GM06990 (cell line): ENCODE measurements at regions not wholly inside any gene's neighbourhood (a gene's known extent, or its start where the extent isn't known, plus 50 kb on each side); places are given as distances from the start of the nearest gene placed in this dataset.
A peak's percentile ranks its signal among the peaks of the same experiment; 100 is the strongest.

Experiments used
- DNase-seq: peaks from one replicate; pipeline ENCODE4 v3.0.0-alpha.2; 2011; ENCODE audit not compliant: insufficient read length; ENCODE audit errors: extremely low read depth
- H3K27me3 ChIP-seq: replicated peaks from 2 replicates; pipeline ENCODE4 v1.6.0; 2011; ENCODE audit warnings: low read length; ENCODE audit not compliant: control insufficient read depth, insufficient read depth
- H3K36me3 ChIP-seq: 2 replicates; pipeline ENCODE4 v1.5.1; 2011; ENCODE audit warnings: low read length; ENCODE audit not compliant: control insufficient read depth, insufficient read depth
- H3K4me3 ChIP-seq: replicated peaks from 2 replicates; pipeline ENCODE4 v1.5.1; 2011; ENCODE audit warnings: low read depth, mild to moderate bottlenecking, control low read depth, low read length
- TF ChIP-seq, protein P1 (sequence below): IDR thresholded peaks from 2 replicates; pipeline ENCODE4 v1.5.1; 2011; ENCODE audit warnings: low read length, control low read depth, mild to moderate bottlenecking, inconsistent platforms; ENCODE audit not compliant: insufficient read depth, poor library complexity, severe bottlenecking

DNA sequence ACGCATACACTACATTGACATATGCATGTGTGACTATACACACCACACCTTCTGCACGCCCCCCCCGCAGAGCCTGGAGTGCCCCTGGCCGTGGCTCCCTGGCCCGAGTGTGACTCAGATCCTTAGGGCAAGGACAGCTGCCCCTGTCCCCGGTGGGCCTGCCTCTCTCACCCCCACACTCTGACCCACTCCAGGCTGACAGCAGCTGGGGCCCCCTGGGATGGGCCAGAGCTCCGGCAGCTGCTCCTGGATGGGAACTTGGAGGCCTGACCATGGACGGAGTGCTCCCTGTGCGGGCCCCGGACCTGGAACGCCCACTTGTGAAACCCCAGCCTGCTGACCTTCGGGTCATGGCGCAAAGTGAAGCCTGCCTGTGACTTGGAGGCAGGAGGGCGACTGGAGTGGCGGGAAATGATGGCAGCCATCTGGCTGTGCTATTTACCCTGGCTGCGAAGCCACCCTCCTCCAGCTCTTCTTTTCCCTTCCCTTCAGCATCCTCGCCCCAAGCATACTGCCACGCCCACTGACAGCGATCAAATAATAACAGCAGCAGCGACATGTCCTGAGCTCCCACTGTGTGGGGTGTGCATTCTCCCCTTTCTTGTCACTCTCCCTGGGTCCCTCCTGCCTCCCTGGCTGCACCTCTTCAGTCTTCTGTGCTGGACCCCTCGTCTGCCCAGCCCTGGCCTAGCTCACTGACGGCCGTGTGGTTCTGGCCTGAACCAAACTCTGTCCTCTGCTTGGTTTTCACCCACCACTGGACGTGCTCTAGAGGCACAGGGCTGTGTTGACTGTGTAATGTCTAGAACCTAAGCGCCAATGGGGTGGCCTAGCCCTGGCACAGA, 90.7 kb upstream of the MEF2A start:
- no peak for DNase-seq
- H3K36me3 ChIP-seq = no peaks in the 10 kb centered on the region
- no peak overlapping the region for H3K4me3 ChIP-seq
- no peaks in the 10 kb centered on the region for H3K27me3 ChIP-seq
- TF ChIP-seq, protein P1, sequence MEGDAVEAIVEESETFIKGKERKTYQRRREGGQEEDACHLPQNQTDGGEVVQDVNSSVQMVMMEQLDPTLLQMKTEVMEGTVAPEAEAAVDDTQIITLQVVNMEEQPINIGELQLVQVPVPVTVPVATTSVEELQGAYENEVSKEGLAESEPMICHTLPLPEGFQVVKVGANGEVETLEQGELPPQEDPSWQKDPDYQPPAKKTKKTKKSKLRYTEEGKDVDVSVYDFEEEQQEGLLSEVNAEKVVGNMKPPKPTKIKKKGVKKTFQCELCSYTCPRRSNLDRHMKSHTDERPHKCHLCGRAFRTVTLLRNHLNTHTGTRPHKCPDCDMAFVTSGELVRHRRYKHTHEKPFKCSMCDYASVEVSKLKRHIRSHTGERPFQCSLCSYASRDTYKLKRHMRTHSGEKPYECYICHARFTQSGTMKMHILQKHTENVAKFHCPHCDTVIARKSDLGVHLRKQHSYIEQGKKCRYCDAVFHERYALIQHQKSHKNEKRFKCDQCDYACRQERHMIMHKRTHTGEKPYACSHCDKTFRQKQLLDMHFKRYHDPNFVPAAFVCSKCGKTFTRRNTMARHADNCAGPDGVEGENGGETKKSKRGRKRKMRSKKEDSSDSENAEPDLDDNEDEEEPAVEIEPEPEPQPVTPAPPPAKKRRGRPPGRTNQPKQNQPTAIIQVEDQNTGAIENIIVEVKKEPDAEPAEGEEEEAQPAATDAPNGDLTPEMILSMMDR = no peak

GRCh38 chr15:99475754-99476412, 89.9 kb upstream of the MEF2A start:
- TF ChIP-seq, protein P1 = no peak
- Histone ChIP-seq H3K4me3 (no peak overlapping the region), H3K27me3 (no peaks in the 10 kb centered on the region), H3K36me3 (no peaks in the 10 kb centered on the region)
- DNase-seq = no peak

- peak; percentile 79 for DNase-seq
- Histone ChIP-seq H3K4me3 (no peak overlapping the region), H3K36me3 (no peaks in the 10 kb centered on the region), H3K27me3 (no peaks in the 10 kb centered on the region)
- TF ChIP-seq, protein P1 = no peak
Measured at GRCh38 chr15:99476413-99477222, 89.2 kb upstream of the MEF2A start.

- H3K36me3 ChIP-seq = no peaks in the 10 kb centered on the region
- TF ChIP-seq, protein P1 = no peak
- H3K27me3 ChIP-seq = no peaks in the 10 kb centered on the region
- no peak for DNase-seq
- no peak overlapping the region for H3K4me3 ChIP-seq
Measured at GRCh38 chr15:99477791-99478471, 87.9 kb upstream of the MEF2A start.

DNA sequence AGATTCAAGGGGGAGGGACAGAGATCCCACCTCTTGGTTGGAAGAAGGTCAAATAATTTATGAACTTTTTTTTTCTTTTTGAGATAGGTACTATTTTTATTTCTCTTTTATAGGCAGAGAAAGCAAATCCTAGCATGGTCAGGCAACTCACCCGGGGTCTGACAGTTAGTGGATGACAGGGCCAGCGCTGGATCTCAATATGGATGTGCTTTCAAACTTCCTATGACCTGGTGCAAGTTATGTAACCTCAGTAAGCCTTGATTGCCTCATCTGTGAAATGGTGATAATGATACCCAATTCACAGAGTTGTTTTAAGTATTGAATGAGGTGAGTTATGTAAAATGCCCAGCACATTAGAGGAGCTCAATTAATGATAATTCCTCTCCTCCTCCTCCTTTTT, 86.8 kb upstream of the MEF2A start:
- H3K4me3 ChIP-seq = no peak overlapping the region
- no peak for DNase-seq
- H3K27me3 ChIP-seq = no peaks in the 10 kb centered on the region
- no peaks in the 10 kb centered on the region for H3K36me3 ChIP-seq
- TF ChIP-seq, protein P1 = no peak
